Spleen (tissue), 11 donors: ENCODE measurements at regions not wholly inside any gene's neighbourhood (a gene's known extent, or its start where the extent isn't known, plus 50 kb on each side); places are given as distances from the start of the nearest gene placed in this dataset.
"Not testable (repeated sequence)": the region's sequence is repeated elsewhere in the genome, so short reads cannot be mapped to it uniquely, and the experiment has no call there.

Experiments used
- DNase-seq: peaks from one replicate; pipeline ENCODE4 v3.0.0-alpha.2; 2020
- H3K27ac ChIP-seq, 8 donors: fragments of 200-600 bp; sonication (generic) in 7 of 8; 1 replicate in 4 of 8; 2 replicates in 4 of 8; pipeline versions ENCODE4 v1.5.0 to v1.8.0; 2016 to 2021; ENCODE audit warnings: inconsistent platforms in 4 of 8, mild to moderate bottlenecking in 4 of 8, moderate library complexity in 1 of 8
- H3K27me3 ChIP-seq, 7 donors: fragments of 200-600 bp; sonication (generic) in 6 of 7; replicated peaks in 1 of 7; 1 replicate in 4 of 7; 2 replicates in 3 of 7; pipeline versions ENCODE4 v1.5.0 to v1.8.0; 2016 to 2021; ENCODE audit warnings: inconsistent platforms in 3 of 7, mild to moderate bottlenecking in 1 of 7
- H3K36me3 ChIP-seq, 6 donors: fragments of 200-600 bp; sonication (generic) in 5 of 6; 1 replicate in 4 of 6; 2 replicates in 2 of 6; pipeline versions ENCODE4 v1.5.0 to v1.8.0; 2016 to 2021; ENCODE audit warnings: inconsistent platforms in 2 of 6
- H3K4me1 ChIP-seq, 6 donors: fragments of 200-600 bp; sonication (generic) in 5 of 6; 1 replicate in 3 of 6; 2 replicates in 3 of 6; pipeline versions ENCODE4 v1.5.0 to v1.8.0; 2016 to 2021; ENCODE audit warnings: inconsistent platforms in 3 of 6
- H3K4me3 ChIP-seq, 8 donors: fragments of 200-600 bp; sonication (generic) in 7 of 8; 1 replicate in 4 of 8; 2 replicates in 4 of 8; pipeline versions ENCODE4 v1.5.0 to v1.8.0; 2016 to 2021; ENCODE audit warnings: inconsistent platforms in 4 of 8, mild to moderate bottlenecking in 4 of 8, moderate library complexity in 2 of 8
- H3K9me3 ChIP-seq, 8 donors: fragments of 200-600 bp; sonication (generic) in 7 of 8; 1 replicate in 4 of 8; 2 replicates in 4 of 8; pipeline versions ENCODE4 v1.5.0 to v1.8.0; 2016 to 2021; ENCODE audit warnings: inconsistent platforms in 4 of 8
- CTCF ChIP-seq, 11 experiments: fragments of 200-600 bp in 7 of 11; fragments of 450-650 bp in 4 of 11; sonication (generic) in 4 of 11; IDR thresholded peaks in 8 of 11; conservative IDR thresholded peaks in 3 of 11; 1 replicate in 7 of 11; 2 replicates in 4 of 11; pipeline versions ENCODE4 v1.4.0 to v1.8.0; 2016 to 2021; ENCODE audit warnings: antibody characterized with exemption in 11 of 11, inconsistent platforms in 4 of 11, mild to moderate bottlenecking in 1 of 11
- POLR2A ChIP-seq, 3 donors: fragments of 450-650 bp; IDR thresholded peaks; one replicate each; pipeline ENCODE4 v1.5.1; 2017; ENCODE audit warnings: antibody characterized with exemption in 3 of 3, mild to moderate bottlenecking in 1 of 3
- POLR2AphosphoS5 ChIP-seq, 3 donors: sonication (generic); formaldehyde crosslinking; IDR thresholded peaks; one replicate each; pipeline ENCODE4 v1.5.1; 2017; ENCODE audit warnings: antibody characterized with exemption in 3 of 3
- WGBS, 5 donors: extraction: QIAGEN DNeasy Blood & Tissue Kit in 3 of 5; methylation state at CpG; one replicate each; pipeline versions ENCODE4 v1.1.5 to v1.1.7; 2013 to 2018; 5-methylcytosine and 5-hydroxymethylcytosine counted together
- intact Hi-C: fragments of 100-400 bp; cut with DNase I; formaldehyde crosslinking; loops from one replicate; pipeline ENCODE4 v1.15.0; 2023; ENCODE audit warnings: low total_unique reads
- donor health status: healthy with polysubstance abuse.
- donor health status: DM: no; HTN: no; CAD: no; lungs with moderate emphysema.
- donor health status: DM: no; HTN: no; CAD: no.
- donor health status: Bipolar disorder and iron deficiency.
- donor health status: healthy.
- donor health status: DM: no; HTN: no; CAD: no.
- donor health status: DM: yes; HTN: yes; CAD: no.

- Histone ChIP-seq H3K36me3 (no peaks in the 10 kb centered on the region), H3K27ac (no peak overlapping the region), H3K4me3 (no peak overlapping the region), H3K27me3 (no peaks in the 10 kb centered on the region), H3K4me1 (peaks cover 0 to 8% (median 0%) of the 10 kb centered on the region in 6 donors), H3K9me3 (no peaks in the 10 kb centered on the region)
- intact Hi-C loops = no loop called here
- TF ChIP-seq CTCF (IDR thresholded peaks at IDR 0.05 in 8 of 11, conservative IDR thresholded peaks at IDR 0.05 in 3 of 11) (no peak), POLR2AphosphoS5 (IDR thresholded peaks at IDR 0.05) (no peak), POLR2A (IDR thresholded peaks at IDR 0.05) (no peak)
- peak; percentile 63 for DNase-seq
- WGBS, 5 donors = 86 to 92% (median 89%) methylated on average over 6 to 14 of the region's 14 CpGs
Observed at GRCh38 chr4:3611778-3612177, 79.6 kb upstream of the LRPAP1 start.

GRCh38 chr4:3610851-3611250 lies 78.6 kb upstream of the LRPAP1 start:
- H3K36me3 ChIP-seq, H3K4me1 ChIP-seq, H3K9me3 ChIP-seq, intact Hi-C loops, H3K27ac ChIP-seq, H3K27me3 ChIP-seq, DNase-seq, H3K4me3 ChIP-seq: not testable (repeated sequence)
- WGBS, 5 donors = 79 to 92% (median 91%) methylated on average over 4 of the region's 4 CpGs

GRCh38 chr4:3609905-3610304 lies 77.7 kb upstream of the LRPAP1 start:
- H3K9me3 ChIP-seq, H3K4me1 ChIP-seq, H3K27ac ChIP-seq, DNase-seq, H3K4me3 ChIP-seq, intact Hi-C loops, H3K36me3 ChIP-seq, H3K27me3 ChIP-seq: not testable (repeated sequence)
- WGBS, 5 donors = 88 to 98% (median 97%) methylated on average over 2 of the region's 2 CpGs

- H3K27ac ChIP-seq = no peak overlapping the region
- intact Hi-C loops = no loop called here
- no peaks in the 10 kb centered on the region for H3K36me3 ChIP-seq
- TF ChIP-seq POLR2A (IDR thresholded peaks at IDR 0.05) = no peak
- H3K4me3 ChIP-seq = no peak overlapping the region
- peaks cover 0 to 13% (median 0%) of the 10 kb centered on the region in 7 donors for H3K27me3 ChIP-seq
- whole genome bisulfite sequencing, 5 donors = 61 to 73% (median 69%) methylated on average over 10 to 20 of the region's 20 CpGs
- DNase-seq = no peak
- H3K4me1 ChIP-seq = no peaks in the 10 kb centered on the region
- H3K9me3 ChIP-seq = no peaks in the 10 kb centered on the region
Observed at GRCh38 chr4:3607690-3608552, 75.7 kb upstream of the LRPAP1 start.

GRCh38 chr4:3606850-3607249 lies 74.6 kb upstream of the LRPAP1 start:
- intact Hi-C loops, H3K36me3 ChIP-seq, H3K4me1 ChIP-seq, H3K27ac ChIP-seq, DNase-seq, H3K4me3 ChIP-seq, H3K9me3 ChIP-seq: not testable (repeated sequence)
- WGBS, 5 donors = 64 to 85% (median 76%) methylated on average over 2 to 5 of the region's 5 CpGs
- peaks cover 0 to 21% (median 0%) of the 10 kb centered on the region in 7 donors for H3K27me3 ChIP-seq

GRCh38 chr4:3606271-3606670 lies 74.0 kb upstream of the LRPAP1 start:
- H3K4me3 ChIP-seq, H3K4me1 ChIP-seq, DNase-seq, H3K9me3 ChIP-seq, H3K27ac ChIP-seq, intact Hi-C loops, H3K36me3 ChIP-seq: not testable (repeated sequence)
- WGBS, 5 donors = 90 to 98% (median 94%) methylated on average over 3 of the region's 3 CpGs
- peaks cover 0 to 24% (median 0%) of the 10 kb centered on the region in 7 donors for H3K27me3 ChIP-seq
